ENCODE measurements at regions not wholly inside any gene's neighbourhood (a gene's known extent, or its start where the extent isn't known, plus 50 kb on each side); places are given as distances from the start of the nearest gene placed in this dataset.

DNA sequence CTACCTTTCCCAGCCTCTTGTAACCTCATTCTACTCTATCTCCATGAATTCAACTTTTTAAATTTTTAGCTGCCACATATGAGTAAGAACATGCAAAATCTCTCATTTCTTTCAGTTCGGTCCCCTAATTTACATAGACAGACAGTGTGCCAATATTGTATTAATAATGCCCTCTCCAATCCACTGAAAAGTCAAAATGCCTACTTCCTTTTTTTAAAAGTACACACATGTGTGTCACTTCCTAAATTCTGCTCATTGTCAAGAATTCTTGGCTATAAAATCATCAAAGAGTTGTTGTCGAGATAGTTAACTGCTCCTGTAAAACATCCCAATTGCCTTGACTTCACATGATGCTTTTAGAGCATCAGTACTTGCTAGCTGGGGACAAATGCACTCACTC lies 84.2 kb upstream of the IL12A start:
- DNase-seq (no peak), ATAC-seq (no peak)
- intact Hi-C loops (cut with DNase I): no loop called here
- TF ChIP-seq, protein P1, sequence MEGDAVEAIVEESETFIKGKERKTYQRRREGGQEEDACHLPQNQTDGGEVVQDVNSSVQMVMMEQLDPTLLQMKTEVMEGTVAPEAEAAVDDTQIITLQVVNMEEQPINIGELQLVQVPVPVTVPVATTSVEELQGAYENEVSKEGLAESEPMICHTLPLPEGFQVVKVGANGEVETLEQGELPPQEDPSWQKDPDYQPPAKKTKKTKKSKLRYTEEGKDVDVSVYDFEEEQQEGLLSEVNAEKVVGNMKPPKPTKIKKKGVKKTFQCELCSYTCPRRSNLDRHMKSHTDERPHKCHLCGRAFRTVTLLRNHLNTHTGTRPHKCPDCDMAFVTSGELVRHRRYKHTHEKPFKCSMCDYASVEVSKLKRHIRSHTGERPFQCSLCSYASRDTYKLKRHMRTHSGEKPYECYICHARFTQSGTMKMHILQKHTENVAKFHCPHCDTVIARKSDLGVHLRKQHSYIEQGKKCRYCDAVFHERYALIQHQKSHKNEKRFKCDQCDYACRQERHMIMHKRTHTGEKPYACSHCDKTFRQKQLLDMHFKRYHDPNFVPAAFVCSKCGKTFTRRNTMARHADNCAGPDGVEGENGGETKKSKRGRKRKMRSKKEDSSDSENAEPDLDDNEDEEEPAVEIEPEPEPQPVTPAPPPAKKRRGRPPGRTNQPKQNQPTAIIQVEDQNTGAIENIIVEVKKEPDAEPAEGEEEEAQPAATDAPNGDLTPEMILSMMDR (IDR thresholded peaks at IDR 0.05): no peak
- Histone ChIP-seq H3K27ac (no peak overlapping the region), H3K4me1 (no peaks in the 10 kb centered on the region), H3K36me3 (no peaks in the 10 kb centered on the region), H3K4me3 (no peak overlapping the region), H3K9me3 (no peaks in the 10 kb centered on the region), H3K27me3 (ENCODE audit: low read depth) (no peaks in the 10 kb centered on the region)

DNA sequence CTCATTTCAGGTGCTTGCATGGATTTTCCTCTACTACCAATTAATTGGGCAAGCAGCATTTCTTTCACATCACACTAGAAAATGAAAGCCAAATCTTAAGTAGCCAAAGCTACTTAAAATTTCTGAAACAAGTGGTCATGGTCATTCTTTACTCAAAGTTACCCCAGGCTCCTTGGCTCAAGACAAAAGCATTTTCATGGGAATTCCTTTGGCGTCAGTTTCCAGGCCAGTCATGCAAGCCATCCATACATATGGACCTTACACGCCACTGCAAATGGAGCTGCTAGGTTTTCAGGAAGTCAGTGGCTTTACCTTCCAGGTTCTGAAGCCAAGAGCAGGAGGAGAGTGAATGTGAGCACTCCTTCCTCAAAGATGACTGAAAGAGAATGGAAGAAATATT lies 83.7 kb upstream of the IL12A start:
- intact Hi-C loops (cut with DNase I): no loop called here
- TF ChIP-seq, protein P1 (IDR thresholded peaks at IDR 0.05): no peak
- no peak for DNase-seq

DNA sequence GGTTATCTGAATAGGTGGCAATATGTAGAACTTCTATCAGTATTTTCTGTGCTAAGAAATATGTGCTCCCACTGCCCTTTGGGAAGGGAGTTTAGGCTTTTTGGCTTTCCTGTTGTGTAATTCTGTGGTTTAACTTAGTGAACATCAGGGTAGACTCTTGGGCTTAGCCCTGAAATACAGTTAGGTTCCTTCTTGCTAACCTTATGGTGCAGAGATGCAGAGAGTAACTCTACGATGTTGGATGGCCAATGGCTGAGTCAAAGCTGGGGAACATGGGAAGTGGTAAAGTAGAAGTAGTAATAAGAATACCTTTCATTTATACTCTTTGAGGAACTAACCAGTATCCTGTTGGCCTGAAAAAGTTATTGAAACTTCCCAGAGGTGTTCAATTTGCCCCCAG lies 80.8 kb upstream of the IL12A start:
- Histone ChIP-seq H3K27me3 (ENCODE audit: low read depth) (no peaks in the 10 kb centered on the region), H3K36me3 (no peaks in the 10 kb centered on the region), H3K27ac (no peak overlapping the region), H3K9me3 (no peaks in the 10 kb centered on the region), H3K4me1 (peaks cover 9% of the 10 kb centered on the region), H3K4me3 (no peak overlapping the region)
- intact Hi-C loops (cut with DNase I): no loop called here
- DNase-seq (no peak), ATAC-seq (no peak)
- TF ChIP-seq, protein P1 (IDR thresholded peaks at IDR 0.05): no peak

More for the DNA sequence above, 83.7 kb upstream of the IL12A start:
- Histone ChIP-seq H3K9me3 (no peaks in the 10 kb centered on the region), H3K4me3 (no peak overlapping the region), H3K27ac (no peak overlapping the region), H3K4me1 (no peaks in the 10 kb centered on the region), H3K36me3 (no peaks in the 10 kb centered on the region), H3K27me3 (ENCODE audit: low read depth) (no peaks in the 10 kb centered on the region)
- no peak for ATAC-seq

DNA sequence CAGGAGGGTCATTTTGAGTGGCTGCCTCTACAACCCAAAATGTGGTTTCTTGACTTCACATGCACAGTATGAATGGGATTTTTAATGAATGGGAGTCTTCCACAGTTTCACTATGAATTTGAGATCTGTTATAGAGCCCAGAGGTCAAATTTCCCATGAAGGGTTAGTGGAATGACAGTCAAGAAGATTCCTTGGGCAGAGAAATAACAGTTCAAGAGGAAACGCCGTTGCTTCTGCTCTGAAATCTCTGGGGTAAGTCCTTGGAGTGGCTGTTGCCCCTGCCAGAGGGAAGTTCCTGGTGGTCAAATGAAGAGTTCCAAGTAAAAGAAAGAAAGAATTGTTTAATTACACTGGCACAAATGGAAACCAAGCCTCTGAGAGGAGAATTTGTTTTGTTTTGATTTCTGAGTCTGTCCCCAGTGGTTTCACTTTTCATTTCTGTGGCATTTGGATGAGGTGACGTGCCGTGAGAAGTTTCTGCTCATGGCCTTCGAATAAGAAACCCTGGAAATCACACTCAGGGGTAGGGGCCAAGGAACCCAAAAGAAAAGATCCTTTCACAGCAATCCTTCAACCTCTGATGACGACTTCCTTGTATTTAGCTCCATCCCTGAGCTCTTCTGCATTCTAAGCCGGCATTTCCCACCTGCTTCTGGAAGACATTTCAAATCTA lies 77.5 kb upstream of the IL12A start:
- peak overlapping the region; percentile 69 for H3K27ac ChIP-seq
- TF ChIP-seq, protein P1 (IDR thresholded peaks at IDR 0.05): no peak
- H3K4me1 ChIP-seq: peaks cover 9% of the 10 kb centered on the region
- H3K9me3 ChIP-seq: no peaks in the 10 kb centered on the region
- H3K4me3 ChIP-seq: peak overlapping the region; percentile 42
- H3K36me3 ChIP-seq: no peaks in the 10 kb centered on the region
- no peaks in the 10 kb centered on the region for H3K27me3 ChIP-seq (ENCODE audit: low read depth)
- intact Hi-C loops (cut with DNase I): no loop called here
- ATAC-seq (peak in 1 of 2 donors; percentile 77), DNase-seq (no peak)

DNA sequence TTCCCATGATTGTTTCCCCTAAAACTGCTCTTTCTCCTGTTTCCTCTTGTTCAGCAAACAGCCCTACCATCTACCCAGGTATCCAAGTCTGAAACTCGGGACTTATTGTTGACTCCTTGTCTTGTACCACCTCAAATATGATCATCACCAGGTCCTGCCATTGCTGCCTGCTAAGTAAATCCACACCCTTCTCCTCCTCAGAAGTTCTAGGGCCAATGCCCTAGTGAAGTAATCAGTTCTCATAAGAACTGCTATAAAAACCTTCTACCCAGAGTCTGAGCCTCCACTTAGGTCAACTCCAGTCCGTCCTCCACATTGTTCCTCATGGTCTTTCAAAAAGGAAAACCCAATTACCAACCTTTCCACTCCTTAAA lies 77.0 kb upstream of the IL12A start:
- Histone ChIP-seq H3K36me3 (no peaks in the 10 kb centered on the region), H3K4me1 (peaks cover 9% of the 10 kb centered on the region), H3K9me3 (no peaks in the 10 kb centered on the region), H3K27me3 (ENCODE audit: low read depth) (no peaks in the 10 kb centered on the region), H3K4me3 (peak overlapping the region; percentile 42), H3K27ac (peak overlapping the region; percentile 69)
- TF ChIP-seq, protein P1 (IDR thresholded peaks at IDR 0.05): no peak
- DNase-seq: no peak
- peak in 1 of 2 donors; percentile 16 for ATAC-seq
- intact Hi-C loops (cut with DNase I): no loop called here
